ENCODE measurements at regions not wholly inside any gene's neighbourhood (a gene's known extent, or its start where the extent isn't known, plus 50 kb on each side); places are given as distances from the start of the nearest gene placed in this dataset.

DNA sequence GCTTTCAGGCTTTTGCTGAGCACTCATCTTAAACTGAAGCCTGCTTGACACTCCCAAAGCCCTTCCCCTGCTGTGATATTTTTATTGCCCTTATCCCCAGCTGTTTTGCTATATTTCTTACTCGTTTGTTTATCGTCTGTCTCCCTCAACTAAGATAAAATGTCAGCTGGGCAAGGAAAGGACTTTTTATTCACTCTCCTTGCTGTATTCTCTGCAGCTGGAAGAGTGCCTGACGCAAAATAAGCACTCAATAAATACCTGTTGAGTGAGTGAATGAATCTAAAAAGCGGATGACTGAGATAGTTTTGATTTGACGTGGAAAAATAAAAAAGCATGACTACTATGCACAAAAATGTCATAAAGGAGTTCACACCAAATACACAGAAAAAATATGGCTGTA is 84.8 kb upstream of the POMGNT2 start:
- TF ChIP-seq EZH2 (IDR thresholded peaks at IDR 0.05) (no peak), POLR2AphosphoS5 (IDR thresholded peaks at IDR 0.05; ENCODE audit: borderline replicate concordance, low read depth, low read length) (no peak), FOXP2 (optimal IDR thresholded peaks at IDR 0.05; ENCODE audit: control extremely low read depth, extremely low read length, insufficient read depth) (no peak)
